ENCODE measurements at regions not wholly inside any gene's neighbourhood (a gene's known extent, or its start where the extent isn't known, plus 50 kb on each side); places are given as distances from the start of the nearest gene placed in this dataset.
A peak's percentile ranks its signal among the peaks of the same experiment; 100 is the strongest.
"Not testable (repeated sequence)": the region's sequence is repeated elsewhere in the genome, so short reads cannot be mapped to it uniquely, and the experiment has no call there.

DNA sequence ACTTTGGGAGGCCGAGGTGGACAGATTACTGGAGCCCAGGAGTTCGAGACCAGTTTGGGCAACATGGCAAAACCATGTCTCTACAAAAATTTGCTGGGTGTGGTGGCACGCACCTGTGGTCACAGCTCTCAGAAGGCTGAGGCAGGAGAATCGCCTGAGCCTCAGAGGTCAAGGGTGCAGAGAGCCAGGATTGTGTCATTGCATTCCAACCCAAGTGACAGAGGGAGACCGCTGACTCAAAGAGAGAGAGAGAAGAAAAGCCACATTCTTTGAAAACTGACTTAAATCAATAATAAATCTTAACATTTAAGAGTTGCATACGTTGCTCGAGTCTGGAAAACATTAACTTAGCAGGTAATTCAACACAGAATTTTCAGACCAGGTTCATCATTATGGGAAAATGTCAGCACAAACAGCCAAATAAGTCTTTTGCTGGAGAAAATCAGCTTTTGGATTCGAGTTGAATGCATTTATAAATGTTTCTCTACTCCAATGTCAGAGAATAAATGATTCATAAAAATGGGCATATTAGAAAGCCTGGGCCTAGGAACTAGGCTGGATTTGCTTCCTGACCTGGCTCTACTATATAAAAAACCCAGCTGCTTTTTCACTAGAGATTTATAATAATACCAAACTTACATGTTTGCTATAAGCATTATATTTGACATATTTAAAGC is 68.3 kb upstream of the RBPJ start:
- ATAC-seq (replicated peaks; ENCODE audit: extremely low read depth, poor library complexity, severe bottlenecking), result no peak
- Mint-ChIP-seq H3K4me1 (no peaks in the 10 kb centered on the region), H3K9me3 (no peaks in the 10 kb centered on the region), H3K36me3 (ENCODE audit: insufficient read depth) (no peaks in the 10 kb centered on the region), H3K4me3 (no peak overlapping the region), H3K27me3 (no peaks in the 10 kb centered on the region), H3K27ac (ENCODE audit: low read depth) (no peak overlapping the region)
- DNase-seq (ENCODE audit: low spot score in 2 of 2), result no peak

DNA sequence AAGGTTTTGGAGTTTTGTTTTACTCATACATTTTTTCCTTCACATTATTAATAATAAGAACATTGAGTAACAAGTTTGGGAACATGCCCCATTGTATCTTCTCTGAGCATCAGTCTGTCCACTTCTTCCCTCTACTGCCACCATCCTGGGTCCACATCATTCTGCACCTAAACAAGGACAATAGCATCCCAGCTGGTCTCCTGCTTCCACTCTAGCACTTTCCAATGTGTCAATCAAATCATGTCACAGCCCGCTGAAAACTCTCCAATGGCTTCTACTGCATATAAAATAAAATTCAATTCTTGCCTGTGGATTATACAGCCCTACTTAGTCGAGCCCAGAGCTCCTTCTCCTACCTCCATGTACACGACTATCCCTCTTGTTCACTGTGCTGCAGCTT is 66.8 kb upstream of the RBPJ start:
- Mint-ChIP-seq H3K4me1 (no peaks in the 10 kb centered on the region), H3K36me3 (ENCODE audit: insufficient read depth) (no peaks in the 10 kb centered on the region), H3K27me3 (no peaks in the 10 kb centered on the region), H3K9me3 (no peaks in the 10 kb centered on the region), H3K4me3 (no peak overlapping the region), H3K27ac (ENCODE audit: low read depth) (no peak overlapping the region)
- ATAC-seq (replicated peaks; ENCODE audit: extremely low read depth, poor library complexity, severe bottlenecking) (no peak), DNase-seq (ENCODE audit: low spot score in 2 of 2) (no peak)

DNA sequence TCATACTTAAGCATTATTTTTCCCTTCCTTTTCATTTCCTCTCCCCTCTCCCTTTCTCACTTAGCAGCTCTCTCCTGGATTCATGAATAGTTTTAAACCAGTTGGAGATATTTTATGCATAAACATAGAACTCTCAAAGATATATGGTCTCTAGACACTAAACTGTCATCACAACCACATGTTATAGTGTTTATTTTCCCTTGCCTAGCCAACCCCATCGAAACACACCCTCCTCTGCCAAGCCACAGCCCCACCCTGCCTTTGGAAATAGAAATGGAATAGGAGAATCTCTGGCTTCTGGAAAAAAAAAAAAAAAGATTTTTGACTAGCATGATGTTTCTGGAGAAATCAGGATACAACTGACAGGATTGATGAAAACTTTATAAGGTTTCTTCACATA is 64.8 kb upstream of the RBPJ start:
- H3K27me3 Mint-ChIP-seq, result no peaks in the 10 kb centered on the region
- no peaks in the 10 kb centered on the region for H3K9me3 Mint-ChIP-seq
- no peaks in the 10 kb centered on the region for H3K4me1 Mint-ChIP-seq
- no peak overlapping the region for H3K4me3 Mint-ChIP-seq
- H3K36me3 Mint-ChIP-seq (ENCODE audit: insufficient read depth), result no peaks in the 10 kb centered on the region
- ATAC-seq (replicated peaks; ENCODE audit: extremely low read depth, poor library complexity, severe bottlenecking), result no peak
- H3K27ac Mint-ChIP-seq (ENCODE audit: low read depth), result no peak overlapping the region
- DNase-seq (ENCODE audit: low spot score in 2 of 2), result no peak

- H3K4me3 Mint-ChIP-seq; H3K36me3 Mint-ChIP-seq (ENCODE audit: insufficient read depth); H3K4me1 Mint-ChIP-seq; H3K9me3 Mint-ChIP-seq; DNase-seq (ENCODE audit: low spot score in 2 of 2); ATAC-seq (replicated peaks; ENCODE audit: extremely low read depth, poor library complexity, severe bottlenecking); H3K27me3 Mint-ChIP-seq; H3K27ac Mint-ChIP-seq (ENCODE audit: low read depth): not testable (repeated sequence)
Observed at GRCh38 chr4:26257444-26257843, 63.4 kb upstream of the RBPJ start.

DNA sequence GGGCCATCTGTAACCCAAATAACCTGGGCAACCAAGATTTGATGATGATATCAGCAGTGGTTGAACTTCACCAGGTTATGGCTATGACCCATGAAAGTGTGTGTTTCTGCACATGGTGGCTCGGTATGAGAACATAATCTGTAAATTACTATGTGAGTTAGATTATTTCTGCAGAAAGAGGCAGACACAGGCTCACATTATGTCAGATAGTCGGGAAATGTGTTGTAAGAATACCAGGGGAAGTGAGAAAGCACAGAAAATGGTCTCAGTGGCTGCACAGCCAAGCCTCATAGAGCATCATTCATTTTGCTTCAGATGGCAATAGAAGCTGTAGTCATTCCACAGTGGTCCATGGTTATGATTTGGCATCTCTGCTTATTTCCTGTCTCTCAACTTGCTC is 63.0 kb upstream of the RBPJ start:
- Mint-ChIP-seq H3K9me3 (no peaks in the 10 kb centered on the region), H3K27me3 (no peaks in the 10 kb centered on the region), H3K27ac (ENCODE audit: low read depth) (no peak overlapping the region), H3K36me3 (ENCODE audit: insufficient read depth) (no peaks in the 10 kb centered on the region), H3K4me3 (no peak overlapping the region), H3K4me1 (no peaks in the 10 kb centered on the region)
- DNase-seq (ENCODE audit: low spot score in 2 of 2), result no peak
- no peak for ATAC-seq (replicated peaks; ENCODE audit: extremely low read depth, poor library complexity, severe bottlenecking)

- H3K27me3 Mint-ChIP-seq, result no peaks in the 10 kb centered on the region
- no peak overlapping the region for H3K4me3 Mint-ChIP-seq
- DNase-seq (ENCODE audit: low spot score in 2 of 2), result no peak
- H3K27ac Mint-ChIP-seq (ENCODE audit: low read depth), result peak overlapping the region; percentile 2
- H3K36me3 Mint-ChIP-seq (ENCODE audit: insufficient read depth), result no peaks in the 10 kb centered on the region
- H3K4me1 Mint-ChIP-seq, result no peaks in the 10 kb centered on the region
- no peaks in the 10 kb centered on the region for H3K9me3 Mint-ChIP-seq
- no peak for ATAC-seq (replicated peaks; ENCODE audit: extremely low read depth, poor library complexity, severe bottlenecking)
Observed at GRCh38 chr4:26260571-26260970, 60.2 kb upstream of the RBPJ start.

GRCh38 chr4:26261405-26261804 is 59.4 kb upstream of the RBPJ start:
- DNase-seq (ENCODE audit: low spot score in 2 of 2), result no peak
- Mint-ChIP-seq H3K9me3 (no peaks in the 10 kb centered on the region), H3K36me3 (ENCODE audit: insufficient read depth) (no peaks in the 10 kb centered on the region), H3K27ac (ENCODE audit: low read depth) (peak overlapping the region; percentile 2), H3K4me1 (no peaks in the 10 kb centered on the region), H3K27me3 (no peaks in the 10 kb centered on the region), H3K4me3 (no peak overlapping the region)
- no peak for ATAC-seq (replicated peaks; ENCODE audit: extremely low read depth, poor library complexity, severe bottlenecking)

DNA sequence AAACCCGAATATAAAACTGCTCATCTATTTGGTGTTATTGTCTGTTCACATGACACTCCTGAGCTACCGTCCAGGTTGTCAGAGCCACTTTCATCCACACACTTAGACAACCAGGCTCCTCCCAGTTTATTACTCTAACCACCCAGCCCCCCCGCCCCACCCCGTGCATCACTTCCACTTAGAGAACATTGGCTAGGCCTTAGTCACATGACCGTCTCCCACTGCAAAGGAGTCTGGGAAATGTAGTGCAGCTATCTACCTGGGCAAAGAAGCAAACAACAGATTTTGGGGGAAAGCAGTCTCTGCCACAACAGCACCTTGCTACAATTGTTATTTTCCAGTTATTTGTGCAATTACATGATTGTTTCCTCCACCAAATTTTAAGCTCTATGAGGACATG is 57.6 kb upstream of the RBPJ start:
- ATAC-seq (replicated peaks; ENCODE audit: extremely low read depth, poor library complexity, severe bottlenecking), result no peak
- no peaks in the 10 kb centered on the region for H3K4me1 Mint-ChIP-seq

GRCh38 chr4:26264109-26264508 is 56.7 kb upstream of the RBPJ start:
- DNase-seq (ENCODE audit: low spot score in 2 of 2), result no peak
- H3K36me3 Mint-ChIP-seq (ENCODE audit: insufficient read depth), result no peaks in the 10 kb centered on the region

More for the DNA sequence above, 57.6 kb upstream of the RBPJ start:
- no peak overlapping the region for H3K27ac Mint-ChIP-seq (ENCODE audit: low read depth)
- no peaks in the 10 kb centered on the region for H3K36me3 Mint-ChIP-seq (ENCODE audit: insufficient read depth)
- no peaks in the 10 kb centered on the region for H3K27me3 Mint-ChIP-seq
- no peaks in the 10 kb centered on the region for H3K9me3 Mint-ChIP-seq
- H3K4me3 Mint-ChIP-seq, result no peak overlapping the region
- DNase-seq (ENCODE audit: low spot score in 2 of 2), result no peak

DNA sequence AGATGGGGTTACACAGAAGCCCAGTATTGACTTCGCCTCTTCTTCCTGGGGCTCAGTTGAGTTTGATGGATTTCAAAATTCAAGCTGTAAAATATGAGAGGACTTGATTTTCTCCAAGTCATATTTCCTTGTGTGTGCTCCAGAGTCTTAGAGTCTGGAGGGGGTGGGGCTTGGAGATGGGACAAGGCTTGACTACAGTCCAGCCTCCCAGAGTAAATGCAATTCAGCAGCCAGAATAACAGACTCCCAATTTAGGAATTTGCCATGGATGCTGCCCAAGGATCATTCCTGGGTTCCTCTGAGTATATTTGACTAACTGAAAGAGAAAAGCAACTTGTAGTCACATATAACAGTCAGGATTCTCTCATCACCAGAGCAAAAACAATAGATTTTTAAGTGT is 53.7 kb upstream of the RBPJ start:
- DNase-seq (ENCODE audit: low spot score in 2 of 2) (no peak), ATAC-seq (replicated peaks; ENCODE audit: extremely low read depth, poor library complexity, severe bottlenecking) (no peak)
- H3K9me3 Mint-ChIP-seq, result no peaks in the 10 kb centered on the region
- no peaks in the 10 kb centered on the region for H3K27me3 Mint-ChIP-seq
- no peaks in the 10 kb centered on the region for H3K4me1 Mint-ChIP-seq
- H3K27ac Mint-ChIP-seq (ENCODE audit: low read depth), result no peak overlapping the region
- H3K4me3 Mint-ChIP-seq, result no peak overlapping the region
- H3K36me3 Mint-ChIP-seq (ENCODE audit: insufficient read depth), result no peaks in the 10 kb centered on the region

More at GRCh38 chr4:26264109-26264508, 56.7 kb upstream of the RBPJ start:
- ATAC-seq (replicated peaks; ENCODE audit: extremely low read depth, poor library complexity, severe bottlenecking), result no peak
- no peaks in the 10 kb centered on the region for H3K4me1 Mint-ChIP-seq
- H3K9me3 Mint-ChIP-seq, result no peaks in the 10 kb centered on the region
- H3K27ac Mint-ChIP-seq (ENCODE audit: low read depth), result no peak overlapping the region
- no peaks in the 10 kb centered on the region for H3K27me3 Mint-ChIP-seq
- H3K4me3 Mint-ChIP-seq, result no peak overlapping the region

- Mint-ChIP-seq H3K4me3 (no peak overlapping the region), H3K27me3 (no peaks in the 10 kb centered on the region), H3K4me1 (no peaks in the 10 kb centered on the region), H3K27ac (ENCODE audit: low read depth) (no peak overlapping the region), H3K9me3 (no peaks in the 10 kb centered on the region), H3K36me3 (ENCODE audit: insufficient read depth) (no peaks in the 10 kb centered on the region)
- DNase-seq (ENCODE audit: low spot score in 2 of 2) (no peak), ATAC-seq (replicated peaks; ENCODE audit: extremely low read depth, poor library complexity, severe bottlenecking) (no peak)
Observed at GRCh38 chr4:26268246-26268645, 52.6 kb upstream of the RBPJ start.

GRCh38 chr4:26269038-26269437 is 51.8 kb upstream of the RBPJ start:
- Mint-ChIP-seq H3K4me3 (no peak overlapping the region), H3K4me1 (no peaks in the 10 kb centered on the region), H3K9me3 (no peaks in the 10 kb centered on the region), H3K36me3 (ENCODE audit: insufficient read depth) (no peaks in the 10 kb centered on the region), H3K27me3 (no peaks in the 10 kb centered on the region), H3K27ac (ENCODE audit: low read depth) (no peak overlapping the region)
- DNase-seq (ENCODE audit: low spot score in 2 of 2) (no peak), ATAC-seq (replicated peaks; ENCODE audit: extremely low read depth, poor library complexity, severe bottlenecking) (no peak)
